Transverse colon (tissue), 4 donors: ENCODE measurements at regions not wholly inside any gene's neighbourhood (a gene's known extent, or its start where the extent isn't known, plus 50 kb on each side); places are given as distances from the start of the nearest gene placed in this dataset.

Source experiments
- DNase-seq: peaks from one replicate; pipeline ENCODE4 v3.0.0-alpha.2; 2019
- H3K27ac ChIP-seq, 4 donors: fragments of 200-600 bp; sonication (generic); 2 replicates each; pipeline ENCODE4 v1.5.1; 2016 to 2018; ENCODE audit warnings: inconsistent platforms in 4 of 4
- H3K27me3 ChIP-seq: fragments of 200-600 bp; sonication (generic); 2 replicates; pipeline ENCODE4 v1.5.1; 2017; ENCODE audit warnings: inconsistent platforms
- H3K36me3 ChIP-seq, 4 donors: fragments of 200-600 bp; sonication (generic); 2 replicates each; pipeline ENCODE4 v1.5.1; 2017 to 2019; ENCODE audit warnings: inconsistent platforms in 4 of 4
- H3K4me1 ChIP-seq, 4 donors: fragments of 200-600 bp; sonication (generic); 2 replicates each; pipeline ENCODE4 v1.5.1; 2017 to 2020; ENCODE audit warnings: inconsistent platforms in 4 of 4
- H3K4me3 ChIP-seq, 4 donors: fragments of 200-600 bp; sonication (generic); 1 replicate in 1 of 4; 2 replicates in 3 of 4; pipeline versions ENCODE4 v1.5.1 to v1.6.1; 2017 to 2019; ENCODE audit warnings: inconsistent platforms in 4 of 4
- H3K9me3 ChIP-seq, 2 donors: fragments of 200-600 bp; sonication (generic); 2 replicates each; pipeline ENCODE4 v1.5.1; 2017 to 2019; ENCODE audit warnings: inconsistent platforms in 2 of 2
- EP300 ChIP-seq: sonication (generic); formaldehyde crosslinking; IDR thresholded peaks from one replicate; pipeline ENCODE4 v1.6.1; 2017; ENCODE audit warnings: antibody characterized with exemption, low read depth
- POLR2A ChIP-seq: fragments of 450-650 bp; IDR thresholded peaks from one replicate; pipeline ENCODE4 v1.6.1; 2016; ENCODE audit warnings: antibody characterized with exemption, mild to moderate bottlenecking, moderate library complexity
- POLR2AphosphoS5 ChIP-seq, 3 donors: sonication (generic); formaldehyde crosslinking; IDR thresholded peaks; one replicate each; pipeline ENCODE4 v1.6.1; 2016; ENCODE audit warnings: antibody characterized with exemption in 3 of 3
- WGBS, 2 donors: methylation state at CpG; one replicate each; pipeline ENCODE4 v1.1.5; 2018; ENCODE audit warnings: low coverage in 1 of 2; 5-methylcytosine and 5-hydroxymethylcytosine counted together
- in situ Hi-C, 4 donors: fragments of 200-750 bp; cut with MboI; loops; one replicate each; pipeline versions ENCODE4 v1.15.0 to v1.15.1; 2017; ENCODE audit warnings: low sequenced_read_pairs in 3 of 4, low pct_ligation_motif_present in 1 of 4, low pct_unique_long_range_greater_than_20kb in 1 of 4
- intact Hi-C: fragments of 100-400 bp; cut with DNase I; formaldehyde crosslinking; loops from one replicate; pipeline ENCODE4 v1.15.1; 2023; ENCODE audit warnings: low total_unique reads
- TF ChIP-seq, protein P1 (sequence below), 5 experiments: fragments of 200-600 bp in 3 of 5; fragments of 450-650 bp in 2 of 5; sonication (generic) in 3 of 5; IDR thresholded peaks; 1 replicate in 2 of 5; 2 replicates in 3 of 5; pipeline ENCODE4 v1.5.1; 2016 to 2017; ENCODE audit warnings: antibody characterized with exemption in 5 of 5, inconsistent platforms in 3 of 5, mild to moderate bottlenecking in 2 of 5, moderate library complexity in 1 of 5

DNA sequence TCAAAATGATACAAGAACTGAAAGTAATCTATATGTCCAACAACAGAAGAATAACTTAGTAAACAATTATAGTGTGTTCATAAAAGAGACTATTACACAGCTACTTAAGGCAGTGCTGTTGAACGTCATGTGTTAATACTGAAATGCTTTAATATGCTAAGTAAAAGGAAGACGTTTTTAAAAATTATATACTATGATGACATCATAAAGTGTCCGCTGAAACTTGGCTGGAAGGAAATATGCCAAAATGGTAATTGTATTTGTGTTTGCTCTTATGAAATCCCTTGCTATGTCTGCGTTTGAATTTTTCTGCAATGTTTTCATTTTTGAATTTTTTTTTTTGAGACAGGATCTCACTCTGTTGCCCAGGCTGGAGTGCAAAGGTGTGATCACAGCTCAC lies 679.3 kb downstream of the DHX35 start:
- intact Hi-C loops (no loop called here), in situ Hi-C loops (no loop called here)
- DNase-seq, result no peak
- Histone ChIP-seq H3K9me3 (no peaks in the 10 kb centered on the region), H3K36me3 (no peaks in the 10 kb centered on the region), H3K4me1 (no peaks in the 10 kb centered on the region), H3K27me3 (no peaks in the 10 kb centered on the region), H3K4me3 (no peak overlapping the region), H3K27ac (no peak overlapping the region)
- WGBS, 2 donors, result 44 to 68% methylated on average over 4 of the region's 4 CpGs
- TF ChIP-seq POLR2A, result no peak
- no peak for TF ChIP-seq EP300
- TF ChIP-seq POLR2AphosphoS5 (IDR thresholded peaks at IDR 0.05), result no peak
- TF ChIP-seq, protein P1, sequence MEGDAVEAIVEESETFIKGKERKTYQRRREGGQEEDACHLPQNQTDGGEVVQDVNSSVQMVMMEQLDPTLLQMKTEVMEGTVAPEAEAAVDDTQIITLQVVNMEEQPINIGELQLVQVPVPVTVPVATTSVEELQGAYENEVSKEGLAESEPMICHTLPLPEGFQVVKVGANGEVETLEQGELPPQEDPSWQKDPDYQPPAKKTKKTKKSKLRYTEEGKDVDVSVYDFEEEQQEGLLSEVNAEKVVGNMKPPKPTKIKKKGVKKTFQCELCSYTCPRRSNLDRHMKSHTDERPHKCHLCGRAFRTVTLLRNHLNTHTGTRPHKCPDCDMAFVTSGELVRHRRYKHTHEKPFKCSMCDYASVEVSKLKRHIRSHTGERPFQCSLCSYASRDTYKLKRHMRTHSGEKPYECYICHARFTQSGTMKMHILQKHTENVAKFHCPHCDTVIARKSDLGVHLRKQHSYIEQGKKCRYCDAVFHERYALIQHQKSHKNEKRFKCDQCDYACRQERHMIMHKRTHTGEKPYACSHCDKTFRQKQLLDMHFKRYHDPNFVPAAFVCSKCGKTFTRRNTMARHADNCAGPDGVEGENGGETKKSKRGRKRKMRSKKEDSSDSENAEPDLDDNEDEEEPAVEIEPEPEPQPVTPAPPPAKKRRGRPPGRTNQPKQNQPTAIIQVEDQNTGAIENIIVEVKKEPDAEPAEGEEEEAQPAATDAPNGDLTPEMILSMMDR (IDR thresholded peaks at IDR 0.05), result no peak

DNA sequence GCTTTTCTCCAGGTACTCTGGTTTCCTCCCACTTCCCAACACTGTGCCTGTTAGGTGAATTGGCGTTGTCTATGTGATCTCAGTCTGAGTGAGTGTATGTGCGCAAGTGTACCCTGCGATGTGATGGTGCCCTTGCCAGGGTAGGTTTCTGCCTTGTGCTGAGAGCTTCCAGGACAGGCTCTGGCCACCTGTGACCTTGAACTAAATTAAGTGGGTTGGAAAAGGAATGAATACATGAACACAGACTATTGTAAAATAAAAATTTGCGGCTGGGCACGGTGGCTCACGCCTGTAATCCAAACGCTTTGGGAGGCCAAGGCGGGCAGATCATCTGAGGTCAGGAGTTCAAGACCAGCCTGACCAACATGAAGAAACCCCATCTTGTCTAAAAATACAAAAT lies 678.0 kb downstream of the DHX35 start:
- H3K27me3 ChIP-seq, result no peaks in the 10 kb centered on the region
- no peak for DNase-seq
- H3K4me1 ChIP-seq, result no peaks in the 10 kb centered on the region
- no peaks in the 10 kb centered on the region for H3K9me3 ChIP-seq
- H3K27ac ChIP-seq, result no peak overlapping the region
- no peaks in the 10 kb centered on the region for H3K36me3 ChIP-seq
- intact Hi-C loops (no loop called here), in situ Hi-C loops (no loop called here)
- H3K4me3 ChIP-seq, result no peak overlapping the region
- TF ChIP-seq POLR2AphosphoS5 (IDR thresholded peaks at IDR 0.05) (no peak), POLR2A (no peak), EP300 (no peak)
- TF ChIP-seq, protein P1 (IDR thresholded peaks at IDR 0.05), result no peak
- 92% methylated on average over 8 of the region's 8 CpGs; no CpG with 5 or more reads in 1 of the 2 donors for WGBS, 2 donors

DNA sequence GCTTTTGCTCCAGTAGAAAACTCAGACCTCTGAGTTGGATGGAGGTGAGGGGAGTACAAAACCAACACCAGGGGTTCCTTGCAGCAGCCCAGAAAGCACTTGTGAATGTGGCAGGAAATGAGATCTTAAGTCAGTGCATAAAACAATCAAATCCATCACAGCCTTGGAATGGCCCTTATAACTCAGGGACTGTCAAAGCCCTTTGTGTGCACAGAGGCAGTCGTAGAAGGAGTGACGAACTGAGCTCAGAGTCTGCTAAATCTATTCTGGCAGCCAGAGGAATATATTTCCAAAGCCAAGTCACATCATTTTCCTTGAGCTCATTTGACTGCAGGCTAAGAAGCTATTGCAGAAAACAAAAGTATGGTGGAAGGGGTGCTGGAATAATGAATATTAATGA lies 676.6 kb downstream of the DHX35 start:
- TF ChIP-seq POLR2A (no peak), POLR2AphosphoS5 (IDR thresholded peaks at IDR 0.05) (no peak), EP300 (no peak)
- TF ChIP-seq, protein P1 (IDR thresholded peaks at IDR 0.05), result no peak
- Histone ChIP-seq H3K4me1 (no peaks in the 10 kb centered on the region), H3K4me3 (no peak overlapping the region), H3K9me3 (no peaks in the 10 kb centered on the region), H3K27ac (no peak overlapping the region), H3K27me3 (no peaks in the 10 kb centered on the region), H3K36me3 (no peaks in the 10 kb centered on the region)
- no peak for DNase-seq
- intact Hi-C loops, result no loop called here
- in situ Hi-C loops, result no loop called here
- WGBS, 2 donors, result 25 to 50% methylated on average over 2 of the region's 2 CpGs

DNA sequence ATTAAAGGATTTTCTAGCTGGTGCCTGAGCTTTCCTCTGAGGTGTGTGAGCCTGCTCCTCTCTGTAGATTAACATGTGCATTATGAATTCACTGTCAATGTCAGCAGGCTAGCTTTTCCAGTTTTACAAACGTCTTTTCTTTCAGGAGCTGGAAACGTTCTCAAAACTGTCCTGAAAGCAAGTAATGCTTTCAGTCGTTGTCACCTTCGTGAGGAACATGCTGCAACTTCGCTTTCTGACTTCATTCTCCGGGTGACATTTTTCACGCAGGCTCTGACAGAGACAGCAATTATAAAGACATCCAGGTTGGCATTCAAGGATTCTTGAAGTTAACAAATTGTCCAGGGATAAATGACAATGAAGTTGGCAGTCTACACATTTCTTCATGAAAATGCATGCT lies 671.5 kb downstream of the DHX35 start:
- no peak for DNase-seq
- no peak overlapping the region for H3K27ac ChIP-seq
- no peaks in the 10 kb centered on the region for H3K27me3 ChIP-seq
- intact Hi-C loops, result no loop called here
- in situ Hi-C loops, result no loop called here
- 72 to 77% methylated on average over 7 of the region's 7 CpGs for WGBS, 2 donors
- TF ChIP-seq POLR2A, result no peak
- no peak for TF ChIP-seq POLR2AphosphoS5 (IDR thresholded peaks at IDR 0.05)
- TF ChIP-seq, protein P1 (IDR thresholded peaks at IDR 0.05), result no peak
- no peak for TF ChIP-seq EP300
- no peaks in the 10 kb centered on the region for H3K36me3 ChIP-seq
- H3K9me3 ChIP-seq, result no peaks in the 10 kb centered on the region
- no peaks in the 10 kb centered on the region for H3K4me1 ChIP-seq
- no peak overlapping the region for H3K4me3 ChIP-seq
